Adrenal gland (tissue), 9 donors: ENCODE measurements at regions not wholly inside any gene's neighbourhood (a gene's known extent, or its start where the extent isn't known, plus 50 kb on each side); places are given as distances from the start of the nearest gene placed in this dataset.

Experiments used
- DNase-seq, 7 donors: peaks; one replicate each; pipeline ENCODE4 v3.0.0-alpha.2; 2019 to 2020
- H3K27ac ChIP-seq, 5 donors: fragments of 200-600 bp; sonication (generic) in 4 of 5; 1 replicate in 3 of 5; 2 replicates in 2 of 5; pipeline versions ENCODE4 v1.5.1 to v1.8.0; 2016 to 2020; ENCODE audit warnings: mild to moderate bottlenecking in 1 of 5
- H3K27me3 ChIP-seq: fragments of 200-600 bp; 2 replicates; pipeline ENCODE4 v1.8.0; 2021
- H3K36me3 ChIP-seq, 2 donors: fragments of 200-600 bp; replicated peaks in 1 of 2; 1 replicate in 1 of 2; 2 replicates in 1 of 2; pipeline versions ENCODE4 v1.5.1 to v1.8.0; 2018 to 2022
- H3K4me1 ChIP-seq, 2 donors: fragments of 200-600 bp; replicated peaks in 1 of 2; 1 replicate in 1 of 2; 2 replicates in 1 of 2; pipeline versions ENCODE4 v1.5.1 to v1.8.0; 2018 to 2021
- H3K4me3 ChIP-seq, 4 donors: fragments of 200-600 bp; sonication (generic) in 3 of 4; one replicate each; pipeline ENCODE4 v1.5.1; 2016 to 2018
- H3K9me3 ChIP-seq, 3 donors: fragments of 200-600 bp; sonication (generic) in 1 of 3; replicated peaks in 1 of 3; 1 replicate in 2 of 3; 2 replicates in 1 of 3; pipeline versions ENCODE4 v1.5.1 to v1.8.0; 2016 to 2021
- CTCF ChIP-seq, 6 experiments: fragments of 450-650 bp in 4 of 6; fragments of 200-600 bp in 2 of 6; sonication (generic) in 1 of 6; IDR thresholded peaks; 1 replicate in 5 of 6; 2 replicates in 1 of 6; pipeline versions ENCODE4 v1.5.1 to v1.8.0; 2016 to 2021; ENCODE audit warnings: antibody characterized with exemption in 6 of 6, mild to moderate bottlenecking in 2 of 6, moderate library complexity in 1 of 6
- POLR2A ChIP-seq, 2 donors: fragments of 450-650 bp; IDR thresholded peaks; one replicate each; pipeline ENCODE4 v1.6.1; 2017; ENCODE audit warnings: antibody characterized with exemption in 2 of 2, mild to moderate bottlenecking in 2 of 2, moderate library complexity in 1 of 2
- WGBS, 4 donors: extraction: QIAGEN DNeasy Blood & Tissue Kit in 2 of 4; methylation state at CpG; one replicate each; pipeline versions ENCODE4 v1.1.5 to v1.1.7; 2013 to 2017; 5-methylcytosine and 5-hydroxymethylcytosine counted together
- intact Hi-C, 2 donors: fragments of 100-400 bp; cut with DNase I; formaldehyde crosslinking; loops; one replicate each; pipeline versions ENCODE4 v1.14.1 to v1.15.0; 2022 to 2023
- donor health status: healthy with polysubstance abuse.
- donor health status: Bipolar disorder and iron deficiency.
- donor health status: DM: yes; HTN: yes; CAD: no.
- donor health status: DM: no; HTN: no; CAD: no.
- donor health status: DM: no; HTN: no; CAD: no.

- no peak for DNase-seq
- WGBS, 4 donors, result 73 to 91% (median 85%) methylated on average over 6 of the region's 6 CpGs
- Histone ChIP-seq H3K9me3 (no peaks in the 10 kb centered on the region), H3K27me3 (no peaks in the 10 kb centered on the region), H3K4me3 (no peak overlapping the region), H3K27ac (no peak overlapping the region), H3K4me1 (no peaks in the 10 kb centered on the region), H3K36me3 (no peaks in the 10 kb centered on the region)
- intact Hi-C loops, result no loop called here
- TF ChIP-seq CTCF (IDR thresholded peaks at IDR 0.05) (no peak), POLR2A (IDR thresholded peaks at IDR 0.05) (no peak)
Observed at GRCh38 chr9:27675354-27675753, 102.1 kb upstream of the C9orf72 start.

DNA sequence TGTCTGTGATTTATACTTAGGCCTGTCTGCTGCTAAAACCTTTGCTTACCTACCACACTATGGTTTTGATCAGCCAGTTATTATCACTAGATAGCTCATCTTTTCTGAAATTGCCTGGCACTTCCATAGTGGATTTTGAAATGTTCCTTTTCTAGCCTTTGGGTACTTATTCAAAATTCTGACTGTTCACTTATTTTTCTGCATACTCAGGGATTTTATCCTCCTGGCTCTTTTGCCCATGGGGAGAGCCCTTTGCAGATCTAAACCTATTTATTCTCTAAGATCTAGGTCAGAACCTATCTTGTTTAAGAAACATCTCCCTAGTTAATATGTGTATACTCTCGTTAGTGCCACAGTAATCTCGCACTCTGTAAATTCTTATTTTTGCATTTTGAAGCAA, 103.5 kb upstream of the C9orf72 start:
- Histone ChIP-seq H3K4me1 (no peaks in the 10 kb centered on the region), H3K9me3 (no peaks in the 10 kb centered on the region), H3K36me3 (no peaks in the 10 kb centered on the region), H3K27ac (no peak overlapping the region), H3K4me3 (no peak overlapping the region), H3K27me3 (no peaks in the 10 kb centered on the region)
- TF ChIP-seq CTCF (IDR thresholded peaks at IDR 0.05), result no peak
- TF ChIP-seq POLR2A (IDR thresholded peaks at IDR 0.05), result no peak
- DNase-seq, result no peak
- intact Hi-C loops, result no loop called here
- 75 to 83% (median 77%) methylated on average over 2 of the region's 2 CpGs for WGBS, 4 donors

- Histone ChIP-seq H3K4me1 (no peaks in the 10 kb centered on the region), H3K27ac (no peak overlapping the region), H3K9me3 (no peaks in the 10 kb centered on the region), H3K27me3 (no peaks in the 10 kb centered on the region), H3K36me3 (no peaks in the 10 kb centered on the region), H3K4me3 (no peak overlapping the region)
- TF ChIP-seq CTCF (IDR thresholded peaks at IDR 0.05), result no peak
- no peak for TF ChIP-seq POLR2A (IDR thresholded peaks at IDR 0.05)
- intact Hi-C loops, result no loop called here
- WGBS, 4 donors, result 73 to 82% (median 79%) methylated on average over 2 of the region's 2 CpGs
- DNase-seq, result no peak
Observed at GRCh38 chr9:27679338-27679737, 106.1 kb upstream of the C9orf72 start.

DNA sequence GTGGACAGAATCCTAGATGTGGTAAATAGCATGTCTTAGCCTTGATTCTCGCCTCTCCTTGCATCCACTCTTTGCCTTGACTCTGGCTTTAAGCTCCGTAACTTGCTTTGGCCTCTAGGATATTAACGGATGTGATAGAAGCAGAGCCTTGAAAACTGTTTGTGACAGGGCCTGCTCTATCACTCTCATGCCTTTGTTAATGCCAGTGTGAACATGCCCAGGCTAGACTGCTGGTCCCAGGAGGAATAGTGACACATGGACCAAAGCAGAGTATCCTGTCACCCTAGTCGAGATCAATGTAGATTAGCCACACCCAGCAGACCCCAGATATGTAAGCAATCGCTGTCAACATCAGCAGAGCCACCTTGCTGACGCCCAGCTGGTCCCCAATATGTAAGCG, 109.9 kb upstream of the C9orf72 start:
- H3K36me3 ChIP-seq, result no peaks in the 10 kb centered on the region
- H3K9me3 ChIP-seq, result no peaks in the 10 kb centered on the region
- no peaks in the 10 kb centered on the region for H3K4me1 ChIP-seq
- intact Hi-C loops, result no loop called here
- 78 to 89% (median 83%) methylated on average over 7 of the region's 7 CpGs for WGBS, 4 donors
- no peak overlapping the region for H3K4me3 ChIP-seq
- DNase-seq, result no peak
- TF ChIP-seq CTCF (IDR thresholded peaks at IDR 0.05), result no peak
- TF ChIP-seq POLR2A (IDR thresholded peaks at IDR 0.05), result no peak
- H3K27me3 ChIP-seq, result no peaks in the 10 kb centered on the region
- no peak overlapping the region for H3K27ac ChIP-seq
